ENCODE measurements at regions not wholly inside any gene's neighbourhood (a gene's known extent, or its start where the extent isn't known, plus 50 kb on each side); places are given as distances from the start of the nearest gene placed in this dataset.
"Not testable (repeated sequence)": the region's sequence is repeated elsewhere in the genome, so short reads cannot be mapped to it uniquely, and the experiment has no call there.

- POLR2A ChIA-PET, result no interaction called here
- 0% methylated on average over 1 of the region's 3 CpGs for WGBS (ENCODE audit: low lambda C conversion rate)
Observed at GRCh38 chr14:45798659-45799058, 545.7 kb upstream of the MIS18BP1 start.

GRCh38 chr14:45796006-45796405 lies 543.0 kb upstream of the MIS18BP1 start:
- H3K27me3 ChIP-seq (ENCODE audit: insufficient read depth); H3K9me3 ChIP-seq; H3K9me2 ChIP-seq; POLR2A ChIA-PET; H3F3A ChIP-seq (replicated peaks; ENCODE audit: insufficient read depth); H3K79me2 ChIP-seq (ENCODE audit: insufficient read depth); CTCF ChIA-PET; H2AFZ ChIP-seq (ENCODE audit: low read depth); DNase-seq; H3K27ac ChIP-seq (ENCODE audit: low read depth in 2 of 2, low read length in 1 of 2); H3K9ac ChIP-seq; H3K4me3 ChIP-seq (ENCODE audit: low read depth in 2 of 2, low read length in 1 of 2); H4K20me1 ChIP-seq (ENCODE audit: insufficient read depth); H3K4me1 ChIP-seq (ENCODE audit: control insufficient read depth in 1 of 2, insufficient read depth in 2 of 2, low read depth in 1 of 2, low read length in 1 of 2); H3K36me3 ChIP-seq (replicated peaks in 1 of 2; ENCODE audit: control insufficient read depth in 1 of 2, insufficient read depth in 2 of 2, low read length in 1 of 2); H3K4me2 ChIP-seq: not testable (repeated sequence)
- 20% methylated on average over 1 of the region's 8 CpGs for WGBS (ENCODE audit: low lambda C conversion rate)

More at GRCh38 chr14:45798659-45799058, 545.7 kb upstream of the MIS18BP1 start:
- H3K9me3 ChIP-seq, result no peaks in the 10 kb centered on the region
- no peaks in the 10 kb centered on the region for H3K4me1 ChIP-seq (ENCODE audit: control insufficient read depth in 1 of 2, insufficient read depth in 2 of 2, low read depth in 1 of 2, low read length in 1 of 2)
- no peak overlapping the region for H2AFZ ChIP-seq (ENCODE audit: low read depth)
- H3K4me2 ChIP-seq, result no peak overlapping the region
- H3F3A ChIP-seq (replicated peaks; ENCODE audit: insufficient read depth), result no peaks in the 10 kb centered on the region
- no peak for DNase-seq
- H3K36me3 ChIP-seq (replicated peaks in 1 of 2; ENCODE audit: control insufficient read depth in 1 of 2, insufficient read depth in 2 of 2, low read length in 1 of 2), result no peaks in the 10 kb centered on the region
- H3K27ac ChIP-seq (ENCODE audit: low read depth in 2 of 2, low read length in 1 of 2), result no peak overlapping the region
- no peaks in the 10 kb centered on the region for H3K9me2 ChIP-seq
- no peaks in the 10 kb centered on the region for H4K20me1 ChIP-seq (ENCODE audit: insufficient read depth)
- CTCF ChIA-PET, result no interaction called here
- H3K9ac ChIP-seq, result no peak overlapping the region
- no peaks in the 10 kb centered on the region for H3K27me3 ChIP-seq (ENCODE audit: insufficient read depth)
- no peak for TF ChIP-seq FOSL2 (IDR thresholded peaks at IDR 0.05; ENCODE audit: borderline replicate concordance, low read depth)
- no peak for TF ChIP-seq GATA2 (CRISPR knock-in tag; IDR thresholded peaks at IDR 0.05)
- TF ChIP-seq MEF2A (IDR thresholded peaks at IDR 0.05; ENCODE audit: borderline replicate concordance, low read depth), result no peak
- TF ChIP-seq CTCF (IDR thresholded peaks at IDR 0.05), result no peak
- no peak for TF ChIP-seq CHD2 (IDR thresholded peaks at IDR 0.05; ENCODE audit: low read length, partially characterized antibody)
- TF ChIP-seq FOXJ3 (CRISPR knock-in tag; IDR thresholded peaks at IDR 0.05), result no peak
- no peak for TF ChIP-seq NRF1 (IDR thresholded peaks at IDR 0.05; ENCODE audit: low read depth, low read length)
- no peak for TF ChIP-seq SIN3A (IDR thresholded peaks at IDR 0.05; ENCODE audit: borderline replicate concordance, low read depth, low read length)
- no peak for TF ChIP-seq EZH2phosphoT487 (IDR thresholded peaks at IDR 0.05; ENCODE audit: borderline replicate concordance, low read depth)
- no peak for TF ChIP-seq USF2 (IDR thresholded peaks at IDR 0.05; ENCODE audit: borderline replicate concordance, low read depth, low read length)
- TF ChIP-seq FOXM1 (IDR thresholded peaks at IDR 0.05; ENCODE audit: low read depth), result no peak
- no peak for TF ChIP-seq POLR2AphosphoS5 (IDR thresholded peaks at IDR 0.05; ENCODE audit: low read depth, low read length)
- no peak for TF ChIP-seq TAF1 (IDR thresholded peaks at IDR 0.05; ENCODE audit: borderline replicate concordance, low read depth, low read length)
- H3K79me2 ChIP-seq (ENCODE audit: insufficient read depth), result no peaks in the 10 kb centered on the region
- H3K4me3 ChIP-seq (ENCODE audit: low read depth in 2 of 2, low read length in 1 of 2), result no peak overlapping the region
